K562 (cell line): ENCODE measurements at regions not wholly inside any gene's neighbourhood (a gene's known extent, or its start where the extent isn't known, plus 50 kb on each side); places are given as distances from the start of the nearest gene placed in this dataset.

Experiments used
- ATAC-seq: fragments of 200-7000 bp; cut with Tn5 transposase; 3 replicates; pipeline ENCODE4 v1.9.1; 2020; ENCODE audit warnings: moderate library complexity
- BruUV-seq: library from RNA; stranded (reverse); fragments of 400-500 nt; replicated peaks from 2 replicates; lab custom pipeline; 2021; lab: Mats Ljungman, UMichigan
- CTCF ChIA-PET: fragments of 300-600 bp; formaldehyde crosslinking; extraction: SDS; loops from one replicate; lab custom pipeline; 2021; ENCODE audit warnings: low intra/inter-chr PET ratio; lab: Yijun Ruan, JAX
- POLR2A ChIA-PET: fragments of 300-600, 350-650 bp; sonication (Branson Sonifier 250); formaldehyde crosslinking; extraction: SDS; loops from one replicate; lab custom pipeline; 2021; ENCODE audit warnings: antibody characterized with exemption, inconsistent platforms; lab: Yijun Ruan, JAX
- DNase-seq, 4 experiments: peaks; one replicate each; pipeline versions ENCODE4 v3.0.0 to v3.0.0-alpha.2; 2011 to 2018; ENCODE audit warnings: low spot score in 3 of 4, mixed read lengths in 3 of 4; ENCODE audit errors: extremely low read depth in 1 of 4
- FAIRE-seq: peaks from 2 replicates; lab custom pipeline; 2011; peaks lifted over from hg19 to GRCh38; lab: Jason Lieb, UNC
- H2AFZ ChIP-seq: 2 replicates; pipeline ENCODE4 v1.6.0; 2011; ENCODE audit warnings: low read depth, low read length, control low read depth, inconsistent platforms
- H3K27ac ChIP-seq: fragments of 200-600 bp; 3 replicates; pipeline ENCODE4 v1.8.0; 2011; ENCODE audit warnings: low read depth, mild to moderate bottlenecking, control low read depth, inconsistent platforms, low read length, moderate library complexity, mixed read lengths; ENCODE audit errors: extremely low read depth
- H3K27me3 ChIP-seq, 2 experiments: fragments of 300-600 bp in 1 of 2; 2 replicates in 1 of 2; 3 replicates in 1 of 2; pipeline versions ENCODE4 v1.6.0 to v1.8.0; 2011; ENCODE audit warnings: inconsistent platforms in 2 of 2, low read length in 2 of 2, mild to moderate bottlenecking in 1 of 2, mixed read lengths in 1 of 2, moderate library complexity in 1 of 2; ENCODE audit not compliant: control insufficient read depth in 2 of 2, insufficient read depth in 2 of 2
- H3K36me3 ChIP-seq: fragments of 300-600 bp; 3 replicates; pipeline ENCODE4 v1.8.0; 2011; ENCODE audit warnings: mild to moderate bottlenecking, low read length, inconsistent platforms; ENCODE audit not compliant: control insufficient read depth, insufficient read depth
- H3K4me1 ChIP-seq, 2 experiments: fragments of 200-600 bp in 1 of 2; replicated peaks in 1 of 2; 2 replicates in 1 of 2; 3 replicates in 1 of 2; pipeline versions ENCODE4 v1.5.1 to v1.8.0; 2011; ENCODE audit warnings: inconsistent platforms in 2 of 2, low read length in 2 of 2, mild to moderate bottlenecking in 1 of 2, mixed read lengths in 1 of 2, moderate library complexity in 1 of 2; ENCODE audit not compliant: control insufficient read depth in 2 of 2, insufficient read depth in 2 of 2
- H3K4me2 ChIP-seq: 2 replicates; pipeline ENCODE4 v1.6.1; 2011; ENCODE audit warnings: low read length, control low read depth, inconsistent platforms, mixed read lengths; ENCODE audit not compliant: insufficient read depth
- H3K4me3 ChIP-seq: fragments of 200-600 bp; sonication (generic), shearing (Covaris generic); 2 replicates; pipeline ENCODE4 v1.5.1; 2016; ENCODE audit warnings: control low read depth, inconsistent platforms
- H3K79me2 ChIP-seq: fragments of 200-600 bp; 3 replicates; pipeline ENCODE4 v1.8.0; 2011; ENCODE audit warnings: low read length, inconsistent platforms; ENCODE audit not compliant: control insufficient read depth, insufficient read depth
- H3K9ac ChIP-seq, 2 experiments: 2 replicates each; pipeline versions ENCODE4 v1.6.0 to v1.6.1; 2011; ENCODE audit warnings: low read depth in 2 of 2, low read length in 2 of 2, control low read depth in 1 of 2, inconsistent platforms in 1 of 2, mild to moderate bottlenecking in 1 of 2, mixed read lengths in 1 of 2; ENCODE audit not compliant: insufficient read depth in 1 of 2
- H3K9me1 ChIP-seq: one replicate; pipeline ENCODE4 v1.6.0; 2011; ENCODE audit warnings: inconsistent platforms, mild to moderate bottlenecking, low read length, moderate library complexity; ENCODE audit not compliant: control insufficient read depth, insufficient read depth
- H3K9me3 ChIP-seq: replicated peaks from 2 replicates; pipeline ENCODE4 v1.5.1; 2011; ENCODE audit warnings: low read depth, low read length, inconsistent platforms; ENCODE audit not compliant: control insufficient read depth, insufficient read depth
- H4K20me1 ChIP-seq: replicated peaks from 2 replicates; pipeline ENCODE4 v1.6.1; 2011; ENCODE audit warnings: low read length, inconsistent platforms, mixed read lengths; ENCODE audit not compliant: control insufficient read depth, insufficient read depth
- CREB1 ChIP-seq, 2 experiments: sonication (generic) in 1 of 2; formaldehyde crosslinking in 1 of 2; IDR thresholded peaks; 2 replicates each; pipeline versions ENCODE4 v1.6.1 to v1.8.0; 2012 to 2022; ENCODE audit warnings: inconsistent platforms in 1 of 2, mild to moderate bottlenecking in 1 of 2, missing genetic modification reagents in 1 of 2, moderate library complexity in 1 of 2
- DEAF1 ChIP-seq: fragments of 450-650 bp; formaldehyde crosslinking; IDR thresholded peaks from 2 replicates; pipeline ENCODE4 v1.4.0; 2020; ENCODE audit warnings: mild to moderate bottlenecking, moderate library complexity
- ESRRB ChIP-seq: fragments of 250-450 bp; sonication (Bioruptor Pico); IDR thresholded peaks from 2 replicates; pipeline ENCODE4 v1.5.0; 2020; ENCODE audit warnings: mild to moderate bottlenecking, moderate library complexity, borderline replicate concordance
- MAFF ChIP-seq: IDR thresholded peaks from 2 replicates; pipeline ENCODE4 v1.6.1; 2012; ENCODE audit warnings: low read length, improper control_type of control experiment
- MECOM ChIP-seq: fragments of 250-450 bp; sonication (Bioruptor Pico); IDR thresholded peaks from 2 replicates; pipeline ENCODE4 v1.8.0; 2022; ENCODE audit warnings: inconsistent platforms
- THAP7 ChIP-seq: fragments of 250-450 bp; sonication (Bioruptor Pico); IDR thresholded peaks from 2 replicates; pipeline ENCODE4 v1.5.0; 2021
- WGBS: fragments of 100-300 bp; shearing (Covaris generic); methylation state at CpG from one replicate; pipeline ENCODE4 v1.1.6; 2016; ENCODE audit warnings: low coverage, mixed read lengths; ENCODE audit not compliant: insufficient coverage; ENCODE audit errors: missing lambda C conversion rate; 5-methylcytosine and 5-hydroxymethylcytosine counted together
- in situ Hi-C: fragments of 300-500 bp; cut with MboI; formaldehyde crosslinking; loops from 4 replicates; pipeline ENCODE4 v1.15.0; 2018; ENCODE audit warnings: inconsistent platforms, mixed read lengths
- intact Hi-C: fragments of 100-400 bp; cut with micrococcal nuclease; formaldehyde crosslinking; loops from 2 replicates; pipeline ENCODE4 v1.14.2; 2022

GRCh38 chr13:71171740-71172139 is 695.3 kb downstream of the DACH1 start:
- POLR2A ChIA-PET: no interaction called here
- intact Hi-C loops: no loop called here
- no peak for TF ChIP-seq MAFF
- no peak for TF ChIP-seq CREB1 (IDR thresholded peaks at IDR 0.05)
- TF ChIP-seq CREB1 (CRISPR knock-in tag; IDR thresholded peaks at IDR 0.05): no peak
- TF ChIP-seq MECOM (CRISPR knock-in tag): no peak
- TF ChIP-seq DEAF1: no peak
- TF ChIP-seq THAP7 (CRISPR knock-in tag): no peak
- TF ChIP-seq ESRRB (CRISPR knock-in tag): no peak
- TF ChIP-seq, all 486 proteins: peak for 0
- H3K79me2 ChIP-seq: no peaks in the 10 kb centered on the region
- H3K9me1 ChIP-seq: no peaks in the 10 kb centered on the region
- no peaks in the 10 kb centered on the region for H3K27me3 ChIP-seq
- ATAC-seq (no peak), DNase-seq (no peak), FAIRE-seq (no peak)
- no peaks in the 10 kb centered on the region for H4K20me1 ChIP-seq
- no peak overlapping the region for H3K9ac ChIP-seq
- no peaks in the 10 kb centered on the region for H3K4me1 ChIP-seq
- BruUV-seq: no TSS peak
- 0% methylated on average over 2 of the region's 4 CpGs for WGBS
- in situ Hi-C loops: no loop called here
- no peak overlapping the region for H3K4me2 ChIP-seq
- no peaks in the 10 kb centered on the region for H3K9me3 ChIP-seq
- H3K4me3 ChIP-seq: no peak overlapping the region
- no peak overlapping the region for H3K27ac ChIP-seq
- H3K36me3 ChIP-seq: no peaks in the 10 kb centered on the region
- CTCF ChIA-PET: no interaction called here
- H2AFZ ChIP-seq: no peak overlapping the region
